Neuronal stem cell (in vitro differentiated cells): ENCODE measurements at regions not wholly inside any gene's neighbourhood (a gene's known extent, or its start where the extent isn't known, plus 50 kb on each side); places are given as distances from the start of the nearest gene placed in this dataset.

Experiments
- DNase-seq: peaks from one replicate; pipeline ENCODE4 v3.0.0-alpha.2; 2013; ENCODE audit warnings: low spot score
- H2AFZ ChIP-seq: one replicate; pipeline ENCODE4 v1.6.1; 2013; ENCODE audit warnings: mild to moderate bottlenecking, low read length, inconsistent platforms
- H2AK5ac ChIP-seq: 2 replicates; pipeline ENCODE4 v1.6.1; 2013; ENCODE audit warnings: low read depth, mild to moderate bottlenecking, inconsistent platforms, low read length, moderate library complexity, mixed read lengths
- H2BK120ac ChIP-seq: 2 replicates; pipeline ENCODE4 v1.6.1; 2013; ENCODE audit warnings: low read depth, mild to moderate bottlenecking, inconsistent platforms, low read length, moderate library complexity, mixed read lengths
- H2BK12ac ChIP-seq: one replicate; pipeline ENCODE4 v1.6.1; 2013; ENCODE audit warnings: low read length, inconsistent platforms
- H2BK15ac ChIP-seq: 2 replicates; pipeline ENCODE4 v1.6.1; 2013; ENCODE audit warnings: mild to moderate bottlenecking, low read length, inconsistent platforms, mixed read lengths
- H2BK5ac ChIP-seq: one replicate; pipeline ENCODE4 v1.6.1; 2013; ENCODE audit warnings: inconsistent platforms, mild to moderate bottlenecking, low read length, moderate library complexity
- H3K14ac ChIP-seq: one replicate; pipeline ENCODE4 v1.6.1; 2013; ENCODE audit warnings: low read length, inconsistent platforms
- H3K18ac ChIP-seq: 2 replicates; pipeline ENCODE4 v1.6.1; 2013; ENCODE audit warnings: low read length, inconsistent platforms
- H3K23ac ChIP-seq: 2 replicates; pipeline ENCODE4 v1.6.1; 2013; ENCODE audit warnings: low read depth, mild to moderate bottlenecking, mixed read lengths, low read length, inconsistent platforms; ENCODE audit not compliant: poor library complexity
- H3K27ac ChIP-seq: replicated peaks from 3 replicates; pipeline ENCODE4 v1.5.1; 2013; ENCODE audit warnings: low read length, inconsistent platforms
- H3K27me3 ChIP-seq, 3 experiments: 2 replicates each; pipeline ENCODE4 v1.6.1; 2013; ENCODE audit warnings: low read length in 3 of 3, mild to moderate bottlenecking in 2 of 3, inconsistent platforms in 1 of 3, low read depth in 1 of 3, mixed read lengths in 1 of 3, moderate library complexity in 1 of 3; ENCODE audit not compliant: control insufficient read depth in 3 of 3, insufficient read depth in 3 of 3
- H3K36me3 ChIP-seq, 2 donors: replicated peaks in 1 of 2; 2 replicates each; pipeline ENCODE4 v1.6.1; 2013; ENCODE audit warnings: low read length in 2 of 2; ENCODE audit not compliant: control insufficient read depth in 2 of 2, insufficient read depth in 2 of 2
- H3K4ac ChIP-seq: 2 replicates; pipeline ENCODE4 v1.6.1; 2013; ENCODE audit warnings: inconsistent platforms, mild to moderate bottlenecking, low read length, moderate library complexity
- H3K4me1 ChIP-seq, 2 donors: 1 replicate in 1 of 2; 2 replicates in 1 of 2; pipeline ENCODE4 v1.6.1; 2013; ENCODE audit warnings: low read length in 2 of 2, low read depth in 1 of 2; ENCODE audit not compliant: control insufficient read depth in 2 of 2, insufficient read depth in 1 of 2
- H3K4me2 ChIP-seq: one replicate; pipeline ENCODE4 v1.6.1; 2013; ENCODE audit warnings: mild to moderate bottlenecking, low read length, inconsistent platforms; ENCODE audit not compliant: insufficient read depth, poor library complexity, severe bottlenecking
- H3K4me3 ChIP-seq, 2 donors: 2 replicates each; pipeline ENCODE4 v1.5.1; 2013; ENCODE audit warnings: low read length in 2 of 2, mild to moderate bottlenecking in 2 of 2, inconsistent platforms in 1 of 2, moderate library complexity in 1 of 2
- H3K79me1 ChIP-seq: one replicate; pipeline ENCODE4 v1.6.1; 2013; ENCODE audit warnings: low read depth, mild to moderate bottlenecking, inconsistent platforms, low read length, moderate library complexity
- H3K9ac ChIP-seq: one replicate; pipeline ENCODE4 v1.6.1; 2013; ENCODE audit warnings: mild to moderate bottlenecking, low read depth, low read length, inconsistent platforms; ENCODE audit not compliant: poor library complexity
- H3K9me3 ChIP-seq, 2 donors: replicated peaks in 1 of 2; 2 replicates each; pipeline versions ENCODE3 to v1.6.1; 2013; ENCODE audit warnings: low read length in 2 of 2, mild to moderate bottlenecking in 2 of 2, inconsistent platforms in 1 of 2, low read depth in 1 of 2, mixed read lengths in 1 of 2, moderate library complexity in 1 of 2; ENCODE audit not compliant: control insufficient read depth in 2 of 2, insufficient read depth in 1 of 2
- H4K8ac ChIP-seq: one replicate; pipeline ENCODE4 v1.6.1; 2013; ENCODE audit warnings: low read depth, mild to moderate bottlenecking, inconsistent platforms, low read length, moderate library complexity
- H4K91ac ChIP-seq: one replicate; pipeline ENCODE4 v1.6.1; 2013; ENCODE audit warnings: low read length, low read depth, mild to moderate bottlenecking, inconsistent platforms; ENCODE audit not compliant: poor library complexity
- WGBS, 2 donors: extraction: QIAGEN DNeasy Blood & Tissue Kit; methylation state at CpG; one replicate each; pipeline ENCODE4 v1.1.7; 2013; ENCODE audit warnings: missing lambda C conversion rate in 2 of 2, mixed read lengths in 1 of 2; ENCODE audit not compliant: insufficient read length in 2 of 2, insufficient replicate concordance in 1 of 2; ENCODE audit errors: extremely low coverage in 2 of 2; 5-methylcytosine and 5-hydroxymethylcytosine counted together

DNA sequence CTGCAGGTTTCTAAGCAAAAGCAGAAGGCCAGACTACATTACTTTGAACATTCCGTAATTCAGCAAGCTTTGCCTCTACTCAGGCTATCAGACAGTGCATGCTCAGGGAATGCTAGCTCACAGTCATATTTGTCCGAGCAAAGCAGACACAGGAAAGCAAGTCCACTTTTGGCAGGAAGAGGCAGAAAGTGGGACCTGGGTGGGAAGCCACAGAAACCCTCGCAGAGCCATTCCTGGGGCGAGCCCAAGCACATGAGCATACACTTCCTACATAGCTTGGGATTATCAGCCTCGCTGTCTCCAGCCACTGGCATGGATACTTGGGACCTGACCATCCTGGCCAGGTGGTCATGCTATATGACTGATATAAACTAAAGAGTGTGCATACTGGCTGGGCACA, 113.3 kb downstream of the TRIM29 start:
- Histone ChIP-seq H3K27me3 (no peaks in the 10 kb centered on the region), H3K9ac (no peak overlapping the region), H3K9me3 (no peaks in the 10 kb centered on the region), H3K4ac (no peak overlapping the region), H3K4me2 (no peak overlapping the region), H3K36me3 (no peaks in the 10 kb centered on the region), H2AFZ (no peak overlapping the region), H2BK5ac (no peak overlapping the region), H3K23ac (no peak overlapping the region), H2BK15ac (no peak overlapping the region), H2BK12ac (no peak overlapping the region), H3K79me1 (no peaks in the 10 kb centered on the region), H3K18ac (peak overlapping the region; percentile 32), H2BK120ac (no peak overlapping the region), H3K14ac (no peak overlapping the region), H4K8ac (no peak overlapping the region), H4K91ac (no peak overlapping the region), H3K4me1 (peaks cover 0 to 24% of the 10 kb centered on the region in 2 donors), H2AK5ac (no peak overlapping the region), H3K27ac (peak overlapping the region; percentile 55), H3K4me3 (no peak overlapping the region)
- no peak for DNase-seq
- WGBS, 2 donors = no CpG with 5 or more reads among the region's 5 CpGs

DNA sequence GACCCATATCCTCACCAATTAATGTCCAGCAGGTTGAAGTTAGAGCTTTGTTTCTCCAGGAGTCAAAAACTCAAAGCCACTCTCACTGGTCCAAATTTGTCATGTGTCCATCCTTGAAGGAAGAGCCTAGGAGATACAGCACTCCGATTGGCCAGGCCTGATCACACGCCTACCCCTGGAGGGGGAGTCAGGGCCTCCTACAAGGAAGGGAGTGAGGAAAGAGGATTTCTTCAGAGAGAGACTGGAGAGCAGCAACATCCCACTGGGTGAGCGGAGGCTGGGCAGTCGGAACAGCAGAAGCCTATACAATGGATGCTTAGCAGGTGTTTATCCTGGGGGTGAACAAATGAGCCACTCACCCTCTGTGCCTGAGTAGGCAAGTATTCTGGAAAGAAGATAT, 113.9 kb downstream of the TRIM29 start:
- Histone ChIP-seq H3K9ac (no peak overlapping the region), H3K14ac (no peak overlapping the region), H4K8ac (no peak overlapping the region), H2BK120ac (no peak overlapping the region), H3K18ac (no peak overlapping the region), H2BK5ac (no peak overlapping the region), H4K91ac (no peak overlapping the region), H3K36me3 (no peaks in the 10 kb centered on the region), H3K23ac (no peak overlapping the region), H3K4me3 (no peak overlapping the region), H3K27me3 (no peaks in the 10 kb centered on the region), H3K79me1 (no peaks in the 10 kb centered on the region), H2AFZ (peak overlapping the region; percentile 24), H3K9me3 (no peaks in the 10 kb centered on the region), H2BK12ac (no peak overlapping the region), H2BK15ac (no peak overlapping the region), H3K4me1 (peaks cover 0 to 24% of the 10 kb centered on the region in 2 donors), H3K4me2 (peak overlapping the region; percentile 23), H3K27ac (peak overlapping the region; percentile 17), H2AK5ac (no peak overlapping the region), H3K4ac (no peak overlapping the region)
- WGBS, 2 donors = no CpG with 5 or more reads among the region's 4 CpGs
- no peak for DNase-seq

GRCh38 chr11:120023551-120023950, 114.4 kb downstream of the TRIM29 start:
- H3K9ac ChIP-seq = no peak overlapping the region
- no peaks in the 10 kb centered on the region for H3K27me3 ChIP-seq
- no peak overlapping the region for H2AFZ ChIP-seq
- no peak overlapping the region for H4K91ac ChIP-seq
- no peak overlapping the region for H3K14ac ChIP-seq
- no peak overlapping the region for H2BK120ac ChIP-seq
- no CpG with 5 or more reads among the region's 5 CpGs for WGBS, 2 donors
- no peak overlapping the region for H2AK5ac ChIP-seq
- H2BK15ac ChIP-seq = no peak overlapping the region
- DNase-seq = no peak
- no peak overlapping the region for H3K4ac ChIP-seq
- no peaks in the 10 kb centered on the region for H3K9me3 ChIP-seq
- H2BK5ac ChIP-seq = no peak overlapping the region
- no peak overlapping the region for H3K23ac ChIP-seq
- no peak overlapping the region for H4K8ac ChIP-seq
- H3K36me3 ChIP-seq = no peaks in the 10 kb centered on the region
- H3K18ac ChIP-seq = no peak overlapping the region
- H2BK12ac ChIP-seq = no peak overlapping the region
- H3K27ac ChIP-seq = peak overlapping the region; percentile 17
- H3K4me2 ChIP-seq = no peak overlapping the region
- H3K4me3 ChIP-seq = no peak overlapping the region
- H3K79me1 ChIP-seq = no peaks in the 10 kb centered on the region
- H3K4me1 ChIP-seq = peaks cover 0 to 24% of the 10 kb centered on the region in 2 donors

DNA sequence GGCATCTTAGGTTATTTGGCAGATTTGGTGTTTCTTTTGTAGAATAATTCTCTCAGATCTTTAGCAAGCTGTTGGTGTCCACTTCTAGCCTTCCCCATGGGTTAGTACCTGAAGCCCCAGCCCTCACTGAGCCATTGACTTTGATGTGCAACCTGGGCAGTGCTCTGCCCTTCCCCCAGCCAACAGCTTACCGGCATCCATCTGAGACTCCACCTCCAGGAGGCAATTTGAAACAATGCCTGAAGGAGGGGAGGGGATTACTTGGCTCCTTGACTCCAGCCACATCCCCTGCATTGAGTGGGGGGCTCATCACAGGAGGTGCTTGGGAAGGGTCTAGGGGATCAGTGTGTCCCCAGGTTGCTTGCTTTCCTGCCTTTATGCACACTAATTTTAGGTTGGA, 114.8 kb downstream of the TRIM29 start:
- H3K14ac ChIP-seq = no peak overlapping the region
- WGBS, 2 donors = no CpG with 5 or more reads among the region's 1 CpG
- H3K4me3 ChIP-seq = no peak overlapping the region
- no peak overlapping the region for H2BK120ac ChIP-seq
- no peak overlapping the region for H2AFZ ChIP-seq
- no peak overlapping the region for H3K4ac ChIP-seq
- no peak overlapping the region for H3K23ac ChIP-seq
- no peaks in the 10 kb centered on the region for H3K9me3 ChIP-seq
- no peak overlapping the region for H3K18ac ChIP-seq
- no peak overlapping the region for H4K8ac ChIP-seq
- no peak overlapping the region for H2BK12ac ChIP-seq
- H3K4me2 ChIP-seq = no peak overlapping the region
- H3K4me1 ChIP-seq = peaks cover 0 to 24% of the 10 kb centered on the region in 2 donors
- no peak overlapping the region for H4K91ac ChIP-seq
- H3K36me3 ChIP-seq = no peaks in the 10 kb centered on the region
- H2BK15ac ChIP-seq = no peak overlapping the region
- H3K27ac ChIP-seq = no peak overlapping the region
- no peak overlapping the region for H3K9ac ChIP-seq
- H3K27me3 ChIP-seq = no peaks in the 10 kb centered on the region
- H2BK5ac ChIP-seq = no peak overlapping the region
- no peak overlapping the region for H2AK5ac ChIP-seq
- H3K79me1 ChIP-seq = no peaks in the 10 kb centered on the region
- DNase-seq = no peak
